Pons (tissue), 1 donor: ENCODE measurements at regions not wholly inside any gene's neighbourhood (a gene's known extent, or its start where the extent isn't known, plus 50 kb on each side); places are given as distances from the start of the nearest gene placed in this dataset.
"Not testable (repeated sequence)": the region's sequence is repeated elsewhere in the genome, so short reads cannot be mapped to it uniquely, and the experiment has no call there.

ENCODE experiments used
- DNase-seq: peaks from one replicate; pipeline ENCODE4 v3.0.0-alpha.2; 2016; ENCODE audit warnings: low spot score

DNA sequence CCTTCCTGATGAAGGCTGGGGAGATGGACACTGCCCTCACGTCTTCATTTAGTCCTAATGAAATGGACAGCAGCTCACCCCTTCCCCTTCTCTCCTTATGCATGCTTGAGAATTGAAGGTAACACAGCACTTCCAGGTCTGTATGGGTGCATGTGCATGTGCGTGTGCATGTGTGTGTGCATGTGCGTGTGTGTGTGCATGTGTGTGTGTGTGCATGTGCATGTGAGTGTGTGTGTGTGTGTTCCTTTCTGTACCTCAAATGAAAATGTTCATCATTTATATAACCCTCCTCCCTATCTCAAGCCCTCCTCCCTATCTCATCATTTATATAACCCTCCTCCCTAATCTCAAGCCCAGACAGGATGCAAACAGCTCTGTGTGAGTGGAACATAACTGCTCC is 444.8 kb downstream of the MAT2B start:
- no peak for DNase-seq

DNA sequence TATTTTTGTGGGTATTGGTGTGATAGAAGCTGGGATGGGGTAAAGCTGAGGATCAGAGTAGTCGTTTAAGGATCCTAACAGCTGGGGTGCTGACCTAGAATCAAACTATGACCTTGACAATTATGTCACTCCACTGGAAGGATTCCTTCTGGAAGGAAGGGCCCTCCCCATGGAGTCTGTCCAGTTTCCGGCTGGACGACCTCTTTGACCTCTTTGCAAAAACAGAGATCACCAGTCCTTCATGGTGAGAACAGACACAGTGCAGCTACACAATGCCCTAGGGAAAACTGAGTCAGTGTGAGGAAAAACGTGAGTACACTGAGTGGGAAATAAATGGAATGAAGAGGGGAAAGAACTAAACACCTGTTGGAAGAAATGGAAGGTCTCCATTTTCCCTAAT is 445.6 kb downstream of the MAT2B start:
- no peak for DNase-seq

DNA sequence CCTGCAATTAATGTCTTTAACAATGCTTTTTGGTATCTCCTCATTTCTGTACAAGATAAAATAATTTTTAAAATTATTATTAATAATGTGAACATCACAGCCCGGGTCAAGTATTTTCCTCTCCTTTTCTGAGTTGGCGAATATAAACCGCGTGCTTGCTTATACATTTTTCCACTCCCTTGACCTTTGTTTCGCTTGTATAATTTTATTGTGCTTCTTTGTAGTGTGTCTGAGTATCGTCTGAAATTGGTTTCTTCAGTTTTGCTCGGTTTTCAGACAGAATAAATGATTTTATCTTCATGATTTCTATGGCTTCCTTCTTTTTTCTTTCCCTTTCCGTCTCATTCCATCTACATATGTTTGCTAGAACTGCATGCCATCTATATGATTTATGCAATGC is 448.5 kb downstream of the MAT2B start:
- no peak for DNase-seq

DNA sequence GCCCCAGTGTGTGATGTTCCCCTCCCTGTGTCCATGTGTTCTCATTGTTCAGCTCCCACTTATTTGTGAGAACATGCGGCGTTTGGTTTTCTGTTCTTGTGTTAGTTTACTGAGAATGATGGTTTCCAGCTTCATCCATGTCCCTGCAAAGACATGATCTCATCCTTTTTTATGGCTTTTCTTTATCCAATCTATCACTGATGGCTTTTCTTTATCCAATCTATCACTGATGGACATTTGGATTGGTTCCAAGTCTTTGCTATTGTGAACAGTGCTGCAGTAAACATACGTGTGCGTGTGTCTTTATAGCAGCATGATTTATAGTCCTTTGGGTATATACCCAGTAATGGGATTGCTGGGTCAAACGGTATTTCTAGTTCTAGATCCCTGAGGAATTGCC is 455.8 kb downstream of the MAT2B start:
- DNase-seq, result not testable (repeated sequence)

DNA sequence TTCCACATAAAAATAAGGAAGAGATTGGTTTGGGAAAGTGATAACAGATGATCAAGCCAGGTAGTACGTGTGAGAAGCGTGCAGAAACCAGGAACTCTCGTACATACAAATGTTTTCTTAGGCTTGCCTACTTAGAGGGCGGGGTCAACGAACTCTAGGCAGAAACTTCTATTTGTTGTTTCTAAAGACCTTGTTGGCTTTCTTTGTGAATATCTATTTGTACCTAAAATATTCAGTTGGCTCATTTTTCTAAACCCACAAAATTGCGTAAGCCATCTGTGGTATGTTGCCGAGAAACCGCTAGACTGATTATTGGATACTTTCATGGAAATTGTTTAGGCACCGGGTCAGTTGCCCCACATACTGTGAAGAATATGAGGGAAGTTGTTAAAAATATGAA is 458.5 kb downstream of the MAT2B start:
- no peak for DNase-seq

DNA sequence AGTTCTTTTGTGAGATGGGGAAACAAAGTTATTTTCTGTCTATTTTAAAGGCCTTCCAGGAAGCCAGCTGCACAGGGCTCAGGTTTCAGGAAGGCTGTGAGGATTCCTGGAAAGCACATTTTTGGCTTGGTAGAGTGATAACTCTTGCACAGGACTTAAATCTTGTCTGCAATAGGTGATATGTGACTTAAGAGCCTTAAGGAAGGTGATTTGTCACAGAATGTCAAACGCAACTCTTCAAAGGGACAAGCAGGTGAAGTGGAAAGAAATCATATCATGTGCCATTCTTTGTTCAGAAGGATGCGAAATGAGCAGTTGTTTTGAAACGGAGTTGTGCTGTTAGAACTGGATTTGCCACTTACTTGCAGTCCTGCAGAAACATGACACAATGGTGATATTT is 459.3 kb downstream of the MAT2B start:
- DNase-seq, result no peak

DNA sequence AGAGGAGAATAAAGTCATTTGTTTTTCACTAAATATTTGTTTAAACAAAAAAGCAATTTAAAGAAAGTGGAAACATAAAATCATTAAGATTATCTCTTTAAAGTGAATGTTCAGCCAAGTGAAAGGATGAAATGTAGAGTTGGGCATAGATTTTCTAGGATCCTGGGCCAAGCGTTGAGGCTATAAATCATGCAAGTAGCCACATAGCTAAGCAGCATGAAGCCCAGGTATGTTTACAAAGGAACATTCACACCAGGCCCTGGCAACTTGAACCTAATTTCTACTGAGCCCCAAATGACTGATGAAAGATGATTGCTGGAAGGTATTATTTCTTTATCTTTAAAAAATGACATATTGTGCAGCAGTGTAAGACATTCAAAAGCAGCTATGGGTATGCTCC is 461.8 kb downstream of the MAT2B start:
- no peak for DNase-seq

DNA sequence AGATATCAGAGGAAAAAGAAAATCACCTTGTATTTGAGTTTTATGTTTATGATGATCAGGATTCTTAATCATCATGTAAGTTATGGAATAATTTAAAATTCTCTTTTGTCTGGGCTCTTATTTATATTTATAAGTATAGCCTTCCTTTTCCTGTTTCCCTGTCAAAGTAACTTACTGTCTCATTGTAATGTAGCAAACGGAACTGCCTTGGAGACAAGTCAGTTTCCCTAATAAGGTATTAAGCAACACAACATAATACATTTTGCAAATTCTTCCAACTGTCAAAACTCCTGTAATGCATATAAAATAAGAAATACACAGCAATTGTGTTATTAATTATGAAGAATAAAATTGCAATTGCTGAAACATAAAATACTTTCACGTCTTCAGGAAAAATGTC is 463.2 kb downstream of the MAT2B start:
- DNase-seq, result no peak

DNA sequence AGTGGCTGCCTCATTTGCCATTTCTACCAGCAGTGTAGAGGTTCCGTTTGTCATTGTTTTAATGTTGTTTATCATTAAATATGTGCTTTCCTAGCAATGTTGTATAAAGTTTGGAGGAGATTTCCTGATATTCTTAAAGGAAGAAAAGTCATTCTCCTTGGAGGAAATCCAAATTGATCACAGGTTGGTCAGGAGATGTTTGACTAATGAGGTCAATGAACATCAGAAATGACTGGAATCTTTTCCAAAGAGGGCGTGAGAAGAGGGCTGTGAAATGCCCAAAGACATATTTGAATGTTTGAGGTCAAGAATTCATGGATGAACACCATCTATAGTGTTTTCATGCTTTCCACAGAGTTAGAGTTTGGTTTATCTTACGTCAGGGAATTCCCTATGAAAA is 471.3 kb downstream of the MAT2B start:
- DNase-seq, result no peak

DNA sequence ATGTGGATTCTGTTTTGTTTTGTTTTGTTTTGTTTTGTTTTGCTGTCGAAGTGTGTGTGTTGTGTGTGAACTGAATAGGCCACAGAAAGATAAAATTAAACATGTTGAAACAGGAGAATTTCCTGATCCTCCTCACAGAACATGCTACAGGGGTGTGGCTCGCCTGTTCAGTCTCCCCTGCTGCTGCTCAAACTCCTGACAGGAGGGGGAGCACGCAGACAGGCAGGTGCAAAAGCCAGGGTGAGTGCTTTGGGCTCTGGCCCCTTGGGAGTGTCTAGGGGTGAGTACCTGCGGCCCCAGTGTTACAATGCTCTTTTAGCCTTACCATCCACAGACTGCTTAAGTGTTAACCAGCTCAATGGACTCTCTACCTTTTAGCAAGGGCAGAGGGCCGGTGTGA is 473.5 kb downstream of the MAT2B start:
- no peak for DNase-seq

DNA sequence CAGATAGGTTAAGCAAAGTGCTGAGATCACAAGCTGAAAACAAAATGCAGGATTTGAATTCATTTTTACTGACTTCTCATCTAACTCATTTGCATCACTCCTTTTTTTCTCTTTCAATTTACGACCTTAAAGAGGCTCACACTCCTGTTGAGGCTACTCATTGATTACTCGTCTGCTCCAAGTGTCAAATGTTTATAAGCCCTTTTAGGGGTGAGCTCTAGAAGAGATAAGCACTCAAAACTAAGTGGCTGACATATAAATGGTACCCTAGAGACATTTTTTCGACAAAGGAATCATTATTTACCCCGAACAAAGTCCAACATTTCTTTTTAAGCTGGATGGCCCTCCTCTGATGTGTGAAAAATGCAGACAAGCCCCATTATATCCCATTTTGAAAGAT is 483.1 kb downstream of the MAT2B start:
- DNase-seq, result no peak

DNA sequence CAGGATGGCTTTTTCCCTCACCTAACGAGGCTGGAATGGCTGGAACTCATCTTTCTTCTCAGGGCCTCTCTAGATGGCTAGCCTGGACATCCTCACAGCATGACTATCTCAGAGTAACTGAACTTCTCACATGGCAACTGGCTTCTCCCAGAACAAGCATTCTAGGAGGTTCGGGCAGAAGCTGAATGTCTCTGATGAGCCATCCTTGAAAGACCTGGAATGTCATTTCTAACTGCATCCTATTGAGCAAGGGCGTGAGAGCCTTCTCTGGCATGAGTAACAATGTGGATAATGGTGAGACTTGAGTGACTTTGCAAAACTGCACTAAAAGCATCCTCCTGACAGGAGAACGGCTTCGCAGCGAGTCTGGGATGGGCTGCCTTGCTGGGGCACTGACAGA is 487.7 kb downstream of the MAT2B start:
- DNase-seq, result no peak

DNA sequence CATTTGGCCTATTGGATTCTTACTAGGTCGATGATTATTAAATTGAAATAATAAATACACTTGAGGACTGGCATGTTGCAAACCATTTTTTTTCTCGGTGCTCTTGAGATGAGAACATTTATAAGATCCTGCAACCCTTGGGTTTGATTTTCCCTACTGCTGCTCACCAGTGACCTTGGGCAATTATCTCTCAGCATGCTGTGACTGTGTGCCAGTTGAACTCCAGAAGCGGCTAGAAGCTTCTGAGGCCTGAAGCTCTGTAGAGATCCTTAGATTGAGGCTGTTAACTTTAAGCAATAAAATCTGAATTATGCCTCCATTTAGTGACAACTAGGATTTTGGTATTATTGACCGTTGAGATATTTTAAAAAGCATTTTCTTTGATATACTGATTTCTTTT is 489.8 kb downstream of the MAT2B start:
- no peak for DNase-seq

DNA sequence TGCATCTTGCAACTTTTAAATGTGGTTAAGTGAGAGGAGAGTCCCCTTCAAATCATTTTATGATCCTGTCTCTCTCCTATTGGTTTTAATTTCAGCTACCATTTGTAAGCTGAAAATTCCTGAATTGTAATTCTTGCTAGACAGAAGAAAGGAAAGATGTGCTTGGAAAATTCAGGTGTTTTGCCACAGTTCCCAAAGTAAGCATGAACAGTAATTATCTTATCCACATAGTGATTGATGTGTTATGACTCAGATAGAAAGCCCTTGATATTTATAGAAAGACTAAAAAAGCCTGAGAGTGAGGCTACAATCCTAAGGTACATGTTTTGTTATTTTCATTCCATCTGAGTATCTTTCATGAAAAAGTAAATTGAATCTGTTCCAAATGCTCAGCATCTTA is 492.5 kb downstream of the MAT2B start:
- no peak for DNase-seq

DNA sequence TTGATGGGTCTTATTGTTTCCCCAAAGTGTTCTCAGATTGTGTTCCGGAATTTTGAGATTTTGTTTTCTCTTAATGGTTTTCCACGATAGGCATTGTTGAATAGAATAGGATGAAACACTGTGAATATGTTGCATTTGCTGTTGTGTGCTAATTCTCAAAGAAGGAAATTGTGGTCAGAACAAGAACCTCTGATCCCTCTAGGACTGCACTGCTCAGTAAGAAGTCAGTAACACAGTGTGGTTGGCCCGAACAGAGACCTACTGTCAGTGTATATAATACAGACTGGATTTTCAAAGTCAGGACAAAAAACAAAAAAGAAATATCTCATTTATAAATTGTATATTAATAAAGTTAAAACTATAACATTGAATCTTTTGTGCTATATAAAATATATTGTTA is 494.8 kb downstream of the MAT2B start:
- no peak for DNase-seq

DNA sequence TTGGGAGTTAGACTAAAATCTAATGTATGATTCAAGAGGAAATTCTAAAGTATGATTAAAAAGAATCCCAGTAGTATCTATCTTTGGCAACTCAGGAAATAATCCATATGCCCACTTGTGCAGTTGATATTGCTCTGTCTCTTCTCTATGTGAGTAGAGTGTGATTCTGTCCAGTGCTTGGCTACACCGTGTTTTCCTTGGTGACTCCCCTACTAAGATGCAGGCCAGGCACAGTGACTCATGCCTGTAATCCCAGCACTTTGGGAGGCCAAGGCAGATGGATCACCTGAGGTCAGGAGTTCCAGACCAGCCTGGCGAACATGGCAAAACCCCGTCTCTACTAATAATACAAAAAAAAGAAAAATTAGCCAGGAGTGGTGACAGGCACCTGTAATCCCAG is 495.4 kb downstream of the MAT2B start:
- DNase-seq, result no peak

DNA sequence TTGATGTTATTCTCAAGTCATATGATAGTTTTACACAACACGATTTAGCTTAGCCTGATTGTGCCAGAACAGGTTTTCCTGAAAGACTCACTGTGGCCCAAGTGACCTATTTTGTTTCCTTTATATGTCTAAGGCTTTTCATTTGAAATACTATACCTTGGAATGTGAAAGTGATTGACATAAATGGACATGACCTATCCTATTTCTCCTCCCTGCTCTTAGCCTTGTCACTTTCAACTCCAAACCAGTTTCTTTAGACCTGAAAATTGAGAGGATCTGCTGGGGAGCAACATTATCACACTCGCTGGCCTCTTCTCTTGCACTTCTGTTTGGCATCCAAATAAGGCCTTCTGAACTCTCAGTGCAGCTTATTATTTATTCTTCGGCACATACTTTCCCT is 496.8 kb downstream of the MAT2B start:
- DNase-seq, result no peak

DNA sequence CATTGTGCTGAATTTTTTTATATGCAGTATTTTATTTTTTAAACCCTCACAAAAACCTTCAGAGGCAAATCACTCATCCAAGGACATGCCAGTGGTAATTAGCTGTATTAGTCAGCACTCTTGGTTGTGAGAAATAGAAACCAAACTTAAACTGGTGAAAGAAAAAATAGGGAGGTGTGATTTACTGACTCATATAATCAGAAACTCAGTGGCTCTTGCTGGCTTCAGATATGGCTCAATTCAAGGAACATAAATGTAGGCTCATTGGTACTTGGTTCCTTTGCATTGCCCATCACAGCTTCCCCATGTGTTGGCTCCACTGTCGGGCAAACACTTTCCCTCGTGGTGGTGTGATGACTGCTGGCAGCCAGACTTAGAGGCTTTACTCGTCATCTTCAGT is 497.2 kb downstream of the MAT2B start:
- DNase-seq, result no peak

DNA sequence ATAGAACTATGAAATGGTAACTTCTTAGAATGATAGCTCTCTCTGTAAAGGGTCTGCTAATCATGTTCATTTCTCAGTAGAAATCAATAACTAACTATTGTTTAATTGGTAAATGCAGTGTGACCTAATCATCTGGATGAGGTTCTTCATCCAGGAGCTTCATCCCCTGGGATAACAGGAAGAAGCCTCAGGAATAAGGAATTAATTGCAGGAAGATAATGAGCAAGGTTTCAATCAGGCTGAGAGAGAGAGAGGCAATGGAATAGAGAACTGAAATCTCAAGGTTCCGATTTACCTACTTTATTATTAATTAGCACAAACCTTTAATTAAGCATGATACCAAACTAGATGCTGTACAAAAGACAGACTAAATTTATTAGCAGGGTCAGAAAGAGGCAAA is 499.7 kb downstream of the MAT2B start:
- DNase-seq, result no peak

DNA sequence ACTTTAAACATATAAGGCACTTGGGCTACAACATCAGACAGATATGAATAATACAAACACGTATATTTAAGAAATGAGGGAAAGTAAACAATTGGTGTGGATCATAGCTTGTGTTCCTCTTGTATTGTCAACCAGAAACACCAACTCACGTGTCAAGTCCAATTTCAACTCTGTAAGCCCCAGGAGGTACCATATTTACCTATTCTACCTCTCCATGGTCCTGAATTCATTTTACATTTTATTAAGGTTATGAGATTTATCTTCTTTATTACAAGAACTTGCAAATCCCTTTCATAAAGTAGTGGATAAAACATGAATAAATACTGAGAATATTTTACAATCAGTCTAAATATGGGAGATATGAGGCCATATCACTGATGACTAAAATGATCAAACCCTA is 501.6 kb downstream of the MAT2B start:
- no peak for DNase-seq

DNA sequence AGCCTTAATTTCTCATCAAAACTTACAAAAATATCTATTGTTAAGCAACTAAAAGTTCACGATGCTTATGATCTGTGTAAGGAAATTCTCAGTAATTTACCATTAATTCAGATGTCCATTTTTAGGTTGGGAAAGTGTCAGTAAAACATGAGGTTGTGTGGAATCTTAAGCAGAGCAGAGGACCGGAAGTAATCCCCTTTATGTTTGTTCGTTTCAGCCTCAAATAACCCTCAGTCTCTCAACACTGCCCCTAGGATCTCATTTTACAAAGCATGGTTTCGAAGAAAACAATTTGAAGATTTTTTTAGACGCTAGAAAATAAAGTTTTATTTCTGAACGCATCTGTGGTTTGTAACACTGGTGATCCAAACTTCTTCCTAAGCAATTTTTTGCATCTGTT is 504.2 kb downstream of the MAT2B start:
- DNase-seq, result no peak

DNA sequence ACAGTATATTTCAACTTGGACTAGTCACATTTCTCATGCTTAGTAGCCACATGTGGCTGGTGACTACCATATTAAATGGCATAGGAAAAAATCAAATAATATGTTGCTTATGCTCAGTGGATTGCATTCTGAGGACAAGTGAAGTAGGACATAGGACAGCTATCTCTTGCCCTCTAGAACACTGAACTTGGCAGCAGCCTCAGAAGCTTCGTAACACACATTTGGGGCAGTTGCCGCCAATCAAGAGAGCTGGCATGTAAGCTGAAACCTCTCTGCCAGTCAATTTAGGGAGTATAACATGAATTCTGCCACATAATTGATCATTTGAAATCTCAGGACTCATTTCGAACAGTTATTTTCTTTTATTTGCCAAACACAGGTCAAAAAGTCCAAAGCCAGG is 505.5 kb downstream of the MAT2B start:
- no peak for DNase-seq

DNA sequence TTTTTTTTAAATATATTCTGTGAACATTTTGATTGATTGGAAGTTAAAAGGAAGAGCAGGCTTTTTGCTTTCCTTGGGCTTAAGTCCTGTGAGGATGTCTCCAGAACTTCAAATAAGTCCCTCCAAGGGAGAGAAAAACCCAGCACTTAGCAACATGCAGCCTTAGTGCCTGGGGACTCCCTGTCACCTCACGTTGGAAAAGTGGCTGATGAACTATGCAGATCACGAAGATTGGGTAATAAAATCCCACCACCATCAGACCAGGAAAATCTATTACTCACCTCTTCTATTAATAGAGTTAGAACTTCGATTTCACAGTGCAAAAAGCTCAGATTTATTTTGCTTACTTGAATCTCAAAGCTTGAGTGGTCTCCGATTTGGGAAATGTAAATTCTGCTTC is 507.0 kb downstream of the MAT2B start:
- DNase-seq, result no peak

DNA sequence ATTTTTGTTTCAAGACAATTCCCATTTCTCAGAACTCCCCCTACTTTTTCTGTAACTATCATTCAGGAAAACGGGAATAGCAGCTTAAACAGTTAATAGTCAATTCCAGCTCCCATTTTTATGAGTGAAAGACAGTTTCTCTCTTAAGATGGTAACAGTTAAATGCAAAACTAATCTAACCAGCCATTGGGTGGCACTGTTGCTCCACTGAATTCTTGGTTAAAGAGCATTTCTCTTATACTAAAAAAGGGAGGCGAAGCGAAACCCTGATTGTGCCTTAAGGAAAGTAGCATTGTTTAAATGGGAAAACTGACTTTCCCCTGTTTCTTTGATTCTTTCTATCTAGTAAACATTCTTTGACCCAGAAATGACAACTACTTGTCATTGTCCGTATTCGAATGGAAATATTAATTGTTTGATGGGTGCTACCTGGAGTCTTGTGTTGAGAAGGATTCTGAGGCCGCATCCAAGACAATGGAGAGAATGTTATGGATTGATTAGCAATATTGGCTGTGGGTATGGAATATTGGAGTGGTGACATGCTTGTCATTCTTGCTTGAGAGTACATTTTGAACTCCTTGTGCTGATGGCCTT is 507.8 kb downstream of the MAT2B start:
- peak; percentile 88 for DNase-seq

DNA sequence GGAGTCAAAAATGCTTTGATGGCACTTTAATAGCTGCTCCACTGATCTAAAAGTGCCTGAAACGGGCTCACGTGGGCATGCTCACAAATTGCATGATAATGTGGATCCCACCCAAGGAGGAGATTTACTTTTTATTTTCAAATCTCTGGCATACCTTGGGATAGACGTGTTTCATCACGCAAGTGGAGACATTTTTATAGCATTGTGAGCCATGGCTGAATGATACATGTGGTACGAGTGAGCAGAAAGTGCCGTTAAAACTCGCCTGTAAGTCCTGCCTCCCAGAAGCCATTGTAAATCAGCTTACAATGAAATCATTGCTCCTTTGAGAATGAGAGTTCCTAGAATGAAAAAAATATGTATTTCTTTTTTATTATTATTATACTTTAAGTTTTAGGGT is 514.7 kb downstream of the MAT2B start:
- no peak for DNase-seq
